WTC11 (cell line): ENCODE measurements at regions not wholly inside any gene's neighbourhood (a gene's known extent, or its start where the extent isn't known, plus 50 kb on each side); places are given as distances from the start of the nearest gene placed in this dataset.

Experiments used
- ATAC-seq: fragments of 200-7000 bp; cut with Tn5 transposase; 2 replicates; pipeline ENCODE4 v1.10.0; 2021; ENCODE audit warnings: mild to moderate bottlenecking, moderate library complexity
- CTCF ChIA-PET: fragments of 300-600 bp; sonication (Branson Sonifier 250); formaldehyde crosslinking; loops from one replicate; lab custom pipeline; 2021; ENCODE audit warnings: antibody characterized with exemption; lab: Charles Lee
- POLR2A ChIA-PET: fragments of 350-600 bp; sonication (Branson Sonifier 250); formaldehyde crosslinking; loops from one replicate; lab custom pipeline; 2021; ENCODE audit warnings: antibody characterized with exemption; lab: Charles Lee
- DNase-seq: peaks from one replicate; pipeline ENCODE4 v3.0.0; 2021; ENCODE audit warnings: low spot score
- H3K27ac Mint-ChIP-seq: 2 replicates; pipeline ENCODE4 v1.8.0; 2021; ENCODE audit warnings: mixed read lengths
- H3K27me3 Mint-ChIP-seq: 2 replicates; pipeline ENCODE4 v1.8.0; 2021; ENCODE audit warnings: low read depth, mild to moderate bottlenecking, moderate library complexity, mixed read lengths
- H3K36me3 Mint-ChIP-seq: 2 replicates; pipeline ENCODE4 v1.8.0; 2021; ENCODE audit warnings: mixed read lengths
- H3K4me1 Mint-ChIP-seq: 2 replicates; pipeline ENCODE4 v1.8.0; 2022; ENCODE audit warnings: mixed read lengths
- H3K4me3 Mint-ChIP-seq: 2 replicates; pipeline ENCODE4 v1.8.0; 2021; ENCODE audit warnings: mild to moderate bottlenecking, moderate library complexity, mixed read lengths
- H3K9me3 Mint-ChIP-seq: 2 replicates; pipeline ENCODE4 v1.8.0; 2021; ENCODE audit warnings: mixed read lengths
- AFF4 ChIP-seq: sonication (generic); formaldehyde crosslinking; IDR thresholded peaks from 2 replicates; pipeline ENCODE4 v1.8.1; 2023; ENCODE audit warnings: mild to moderate bottlenecking, missing genetic modification reagents, borderline replicate concordance
- ATF1 ChIP-seq: sonication (generic); formaldehyde crosslinking; IDR thresholded peaks from 2 replicates; pipeline ENCODE4 v1.8.1; 2023; ENCODE audit warnings: mild to moderate bottlenecking, moderate library complexity, missing genetic modification reagents
- CBFB ChIP-seq: sonication (generic); formaldehyde crosslinking; IDR thresholded peaks from 2 replicates; pipeline ENCODE4 v1.8.1; 2022; ENCODE audit warnings: mild to moderate bottlenecking, low read depth, missing genetic modification reagents
- ETV6 ChIP-seq: sonication (generic); formaldehyde crosslinking; IDR thresholded peaks from 2 replicates; pipeline ENCODE4 v1.8.1; 2022; ENCODE audit warnings: mild to moderate bottlenecking, missing genetic modification reagents
- FOXK1 ChIP-seq: sonication (generic); formaldehyde crosslinking; IDR thresholded peaks from 2 replicates; pipeline ENCODE4 v1.8.0; 2022; ENCODE audit warnings: mild to moderate bottlenecking, moderate library complexity, missing genetic modification reagents
- FOXP4 ChIP-seq: sonication (generic); formaldehyde crosslinking; IDR thresholded peaks from 2 replicates; pipeline ENCODE4 v1.8.0; 2022; ENCODE audit warnings: mild to moderate bottlenecking, missing genetic modification reagents
- HMGA2 ChIP-seq: fragments of 250-450 bp; sonication (Bioruptor Pico); IDR thresholded peaks from 2 replicates; pipeline ENCODE4 v1.4.0; 2021; ENCODE audit warnings: mild to moderate bottlenecking, moderate library complexity
- JAZF1 ChIP-seq: fragments of 250-450 bp; sonication (Bioruptor Pico); IDR thresholded peaks from 2 replicates; pipeline ENCODE4 v1.9.0; 2021; ENCODE audit warnings: moderate library complexity, mild to moderate bottlenecking, inconsistent platforms
- NFATC4 ChIP-seq: fragments of 250-450 bp; sonication (Bioruptor Pico); IDR thresholded peaks from 2 replicates; pipeline ENCODE4 v1.9.0; 2021; ENCODE audit warnings: mild to moderate bottlenecking
- NR1H2 ChIP-seq: sonication (generic); formaldehyde crosslinking; IDR thresholded peaks from 2 replicates; pipeline ENCODE4 v1.9.0; 2021; ENCODE audit warnings: mild to moderate bottlenecking, moderate library complexity, missing genetic modification reagents
- NR2C2 ChIP-seq: sonication (generic); formaldehyde crosslinking; IDR thresholded peaks from 2 replicates; pipeline ENCODE4 v1.8.0; 2022; ENCODE audit warnings: mild to moderate bottlenecking, missing genetic modification reagents
- NR3C1 ChIP-seq: sonication (generic); formaldehyde crosslinking; conservative IDR thresholded peaks from 2 replicates; pipeline ENCODE4 v1.8.1; 2023; ENCODE audit warnings: low read depth, mild to moderate bottlenecking, missing genetic modification reagents
- SMAD4 ChIP-seq: sonication (generic); formaldehyde crosslinking; IDR thresholded peaks from 2 replicates; pipeline ENCODE4 v1.8.0; 2022; ENCODE audit warnings: mild to moderate bottlenecking, missing genetic modification reagents
- SOX15 ChIP-seq: fragments of 250-450 bp; sonication (Bioruptor Pico); IDR thresholded peaks from 2 replicates; pipeline ENCODE4 v1.9.0; 2021; ENCODE audit warnings: mild to moderate bottlenecking
- TCF7 ChIP-seq: sonication (generic); formaldehyde crosslinking; IDR thresholded peaks from 2 replicates; pipeline ENCODE4 v1.8.0; 2022; ENCODE audit warnings: mild to moderate bottlenecking, low read depth, missing genetic modification reagents, moderate library complexity
- ZNF138 ChIP-seq: sonication (generic); formaldehyde crosslinking; conservative IDR thresholded peaks from 2 replicates; pipeline ENCODE4 v1.8.1; 2022; ENCODE audit warnings: mild to moderate bottlenecking, moderate library complexity, missing genetic modification reagents
- ZNF396 ChIP-seq: fragments of 250-450 bp; sonication (Bioruptor Pico); IDR thresholded peaks from 2 replicates; pipeline ENCODE4 v1.8.0; 2021; ENCODE audit warnings: mild to moderate bottlenecking, moderate library complexity, borderline replicate concordance
- ZNF423 ChIP-seq: fragments of 250-450 bp; sonication (Bioruptor Pico); IDR thresholded peaks from 2 replicates; pipeline ENCODE4 v2.1.2; 2022; ENCODE audit warnings: mild to moderate bottlenecking, moderate library complexity
- ZNF425 ChIP-seq: fragments of 250-450 bp; sonication (Bioruptor Pico); conservative IDR thresholded peaks from 2 replicates; pipeline ENCODE4 v1.9.0; 2021; ENCODE audit warnings: mild to moderate bottlenecking
- TF ChIP-seq, protein P1 (sequence below): fragments of 250-450 bp; sonication (Bioruptor Pico); IDR thresholded peaks from 2 replicates; pipeline ENCODE4 v1.9.0; 2021; ENCODE audit warnings: mild to moderate bottlenecking
- TF ChIP-seq, protein P2 (sequence below): sonication (generic); formaldehyde crosslinking; IDR thresholded peaks from 2 replicates; pipeline ENCODE4 v1.8.1; 2023; ENCODE audit warnings: mild to moderate bottlenecking, missing genetic modification reagents, moderate library complexity

DNA sequence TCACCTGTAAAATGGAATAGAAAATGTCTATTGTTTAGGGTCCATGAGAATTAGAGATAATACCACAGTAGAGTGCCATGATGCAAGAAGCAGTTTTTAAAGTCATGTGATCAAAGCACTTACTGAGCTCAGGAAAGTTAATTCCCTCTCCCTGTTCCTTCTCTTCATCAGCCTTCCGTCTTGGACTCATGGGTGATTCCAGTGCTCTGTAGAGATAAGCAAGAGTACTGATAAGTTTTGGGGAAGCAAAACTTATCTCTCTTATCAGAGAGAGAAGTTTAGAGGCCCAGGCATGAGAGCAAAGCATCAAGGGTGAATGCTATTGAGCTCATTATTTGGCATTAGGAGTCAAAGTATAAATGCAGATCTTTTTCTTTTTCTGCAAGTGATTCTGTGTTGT lies 410.1 kb downstream of the AGTPBP1 start (continued):
- TF ChIP-seq ZNF138 (no peak), SMAD4 (no peak), ETV6 (CRISPR knock-in tag) (no peak), JAZF1 (CRISPR knock-in tag) (no peak), NR2C2 (CRISPR knock-in tag) (no peak), ATF1 (CRISPR knock-in tag) (no peak), HMGA2 (CRISPR knock-in tag) (no peak)

DNA sequence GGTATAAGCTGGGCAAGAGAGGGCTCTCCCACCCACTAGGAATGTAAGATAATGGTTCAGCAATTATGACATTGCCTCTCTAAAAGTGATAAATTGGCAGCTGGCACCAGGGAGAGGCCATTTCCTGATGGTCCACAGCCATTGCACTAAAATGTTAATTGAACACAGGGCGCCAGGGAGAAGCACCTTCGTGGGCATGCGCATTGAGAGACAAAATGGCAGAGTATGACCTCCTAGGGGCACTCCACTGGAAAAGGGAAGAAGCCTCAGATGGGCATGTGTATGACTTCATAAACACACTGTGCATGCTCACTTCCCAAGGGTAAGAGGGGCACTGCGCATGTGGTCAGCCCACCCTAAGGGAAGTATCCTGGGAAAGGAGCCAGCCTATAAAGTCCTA lies 419.2 kb downstream of the AGTPBP1 start:
- peaks cover 8% of the 10 kb centered on the region for H3K4me1 Mint-ChIP-seq
- DNase-seq = no peak
- ChIA-PET CTCF (no interaction called here), POLR2A (no interaction called here)
- H3K36me3 Mint-ChIP-seq = no peaks in the 10 kb centered on the region
- no peak for ATAC-seq
- no peak overlapping the region for H3K27ac Mint-ChIP-seq
- H3K9me3 Mint-ChIP-seq = peaks cover 22% of the 10 kb centered on the region; the same call in 1 of the 2 replicates
- TF ChIP-seq SOX15 (no peak), CBFB (CRISPR knock-in tag) (no peak), NR1H2 (CRISPR knock-in tag) (no peak), ZNF396 (CRISPR knock-in tag) (no peak), FOXP4 (CRISPR knock-in tag) (no peak), FOXK1 (CRISPR knock-in tag) (no peak), AFF4 (CRISPR knock-in tag) (no peak), NR3C1 (no peak), NFATC4 (CRISPR knock-in tag) (no peak), ZNF423 (CRISPR knock-in tag) (no peak), ZNF425 (CRISPR knock-in tag) (no peak), TCF7 (no peak)
- TF ChIP-seq, protein P1, sequence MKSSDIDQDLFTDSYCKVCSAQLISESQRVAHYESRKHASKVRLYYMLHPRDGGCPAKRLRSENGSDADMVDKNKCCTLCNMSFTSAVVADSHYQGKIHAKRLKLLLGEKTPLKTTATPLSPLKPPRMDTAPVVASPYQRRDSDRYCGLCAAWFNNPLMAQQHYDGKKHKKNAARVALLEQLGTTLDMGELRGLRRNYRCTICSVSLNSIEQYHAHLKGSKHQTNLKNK = no peak
- TF ChIP-seq, protein P2, sequence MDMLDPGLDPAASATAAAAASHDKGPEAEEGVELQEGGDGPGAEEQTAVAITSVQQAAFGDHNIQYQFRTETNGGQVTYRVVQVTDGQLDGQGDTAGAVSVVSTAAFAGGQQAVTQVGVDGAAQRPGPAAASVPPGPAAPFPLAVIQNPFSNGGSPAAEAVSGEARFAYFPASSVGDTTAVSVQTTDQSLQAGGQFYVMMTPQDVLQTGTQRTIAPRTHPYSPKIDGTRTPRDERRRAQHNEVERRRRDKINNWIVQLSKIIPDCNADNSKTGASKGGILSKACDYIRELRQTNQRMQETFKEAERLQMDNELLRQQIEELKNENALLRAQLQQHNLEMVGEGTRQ (CRISPR knock-in tag) = no peak
- H3K4me3 Mint-ChIP-seq = no peak overlapping the region
- H3K27me3 Mint-ChIP-seq = no peaks in the 10 kb centered on the region
